ENCODE measurements at regions not wholly inside any gene's neighbourhood (a gene's known extent, or its start where the extent isn't known, plus 50 kb on each side); places are given as distances from the start of the nearest gene placed in this dataset.
A peak's percentile ranks its signal among the peaks of the same experiment; 100 is the strongest.
"Not testable (repeated sequence)": the region's sequence is repeated elsewhere in the genome, so short reads cannot be mapped to it uniquely, and the experiment has no call there.

DNA sequence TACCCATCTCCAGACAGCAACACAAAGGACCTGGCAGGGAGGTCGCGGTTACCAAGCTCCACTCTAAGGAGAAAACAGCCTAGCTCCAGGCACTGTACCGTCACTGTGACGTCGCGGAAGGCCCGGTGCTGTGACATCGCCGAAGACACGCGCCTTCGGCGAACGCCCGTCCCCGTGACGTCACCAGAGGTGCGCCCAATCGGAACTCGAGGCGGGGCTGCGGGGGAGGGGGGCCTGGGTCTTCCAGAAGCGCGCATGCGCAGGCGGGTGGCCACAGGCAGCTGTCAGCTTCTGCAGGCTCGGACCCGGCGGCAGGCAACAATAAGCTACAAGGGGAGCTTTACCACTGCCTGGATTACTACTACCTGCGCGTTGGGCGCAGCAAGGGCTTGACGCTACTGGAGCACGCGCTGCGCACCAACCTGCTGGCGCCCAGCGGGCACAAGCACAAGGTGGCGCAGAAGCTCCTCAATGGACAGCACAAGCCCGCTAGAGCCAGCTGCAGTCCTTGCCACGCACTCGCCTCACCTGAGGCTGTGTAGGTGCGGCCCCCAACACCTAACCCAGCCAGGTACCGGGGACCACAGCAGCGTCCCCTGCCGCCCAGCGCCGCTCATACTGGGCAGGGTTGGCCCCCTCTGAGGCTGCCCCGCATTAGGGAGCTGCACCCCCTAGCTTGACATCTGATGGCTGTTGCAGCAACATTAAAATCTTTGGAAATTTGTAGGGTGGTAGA is 208.4 kb downstream of the TPST1 start:
- DNase-seq (ENCODE audit: low read depth in 2 of 2): peak; percentile 75 to 79

DNA sequence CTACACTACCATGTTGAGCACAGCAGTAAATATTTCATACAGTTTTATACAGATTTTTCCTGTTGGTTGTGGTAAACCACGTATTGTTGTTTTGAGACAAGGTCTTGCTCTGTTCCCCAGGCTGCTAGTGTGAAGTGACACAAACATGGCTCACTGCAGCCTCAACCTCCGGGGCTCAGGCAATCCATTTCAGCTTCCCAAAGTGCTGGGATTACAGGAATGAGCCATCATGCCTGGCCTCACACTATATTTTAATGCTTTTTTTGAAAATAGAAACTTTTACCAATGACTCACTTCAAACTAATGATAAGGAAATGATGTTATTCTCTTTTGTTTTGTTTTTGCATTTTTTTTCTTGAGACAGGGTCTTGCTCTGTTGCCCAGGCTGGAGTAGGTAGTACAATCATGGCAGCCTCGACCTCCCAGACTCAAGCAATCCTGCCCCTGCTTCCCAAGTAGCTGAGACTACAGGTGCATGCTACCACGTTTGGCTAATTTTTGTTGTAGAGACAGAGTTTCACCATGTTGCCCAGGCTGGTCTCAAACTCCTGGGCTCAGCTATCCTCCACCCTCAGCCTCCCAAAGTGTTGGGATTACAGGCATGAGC is 210.6 kb downstream of the TPST1 start:
- no peak for DNase-seq (ENCODE audit: low read depth in 2 of 2)

DNA sequence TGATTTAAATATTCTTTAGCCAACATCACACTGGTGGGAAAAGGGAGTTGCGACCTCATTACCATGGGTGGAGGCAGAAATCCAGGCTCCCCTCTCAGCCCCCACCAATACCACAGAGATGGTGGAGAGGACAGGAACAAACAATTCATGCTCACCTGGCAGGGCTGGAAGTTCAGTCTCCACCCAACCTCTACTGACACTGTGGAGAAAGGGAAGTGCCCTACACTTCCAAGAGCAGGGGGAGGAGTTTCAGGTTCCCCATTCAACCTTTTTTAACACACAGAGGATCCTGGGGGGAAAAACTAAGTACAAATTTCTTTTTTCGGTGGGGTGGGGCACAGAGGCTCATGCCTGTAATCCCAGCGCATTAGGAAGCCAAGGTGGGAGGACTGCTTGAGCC is 210.1 kb upstream of the KCTD7 start:
- DNase-seq (ENCODE audit: low read depth in 2 of 2): no peak

DNA sequence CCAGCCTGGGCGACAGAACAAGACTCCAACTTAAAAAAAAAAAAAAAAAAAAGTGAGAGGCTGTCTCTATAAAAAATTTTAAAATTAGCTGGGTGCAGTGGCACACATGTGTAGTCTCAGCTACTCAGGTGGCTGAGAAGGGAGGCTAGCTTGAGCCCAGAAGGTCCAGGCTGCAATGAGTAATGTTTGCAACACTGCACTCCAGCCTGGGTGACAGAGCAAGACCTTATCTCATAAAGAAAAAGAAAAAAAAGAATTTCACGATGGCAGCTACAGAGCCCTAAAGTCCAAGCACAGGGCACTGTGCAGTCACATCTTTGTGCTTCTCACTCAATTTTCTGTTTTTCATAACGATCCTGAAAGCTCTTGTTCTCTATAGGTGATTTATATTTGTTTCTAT is 209.5 kb upstream of the KCTD7 start:
- DNase-seq (ENCODE audit: low read depth in 2 of 2): no peak

DNA sequence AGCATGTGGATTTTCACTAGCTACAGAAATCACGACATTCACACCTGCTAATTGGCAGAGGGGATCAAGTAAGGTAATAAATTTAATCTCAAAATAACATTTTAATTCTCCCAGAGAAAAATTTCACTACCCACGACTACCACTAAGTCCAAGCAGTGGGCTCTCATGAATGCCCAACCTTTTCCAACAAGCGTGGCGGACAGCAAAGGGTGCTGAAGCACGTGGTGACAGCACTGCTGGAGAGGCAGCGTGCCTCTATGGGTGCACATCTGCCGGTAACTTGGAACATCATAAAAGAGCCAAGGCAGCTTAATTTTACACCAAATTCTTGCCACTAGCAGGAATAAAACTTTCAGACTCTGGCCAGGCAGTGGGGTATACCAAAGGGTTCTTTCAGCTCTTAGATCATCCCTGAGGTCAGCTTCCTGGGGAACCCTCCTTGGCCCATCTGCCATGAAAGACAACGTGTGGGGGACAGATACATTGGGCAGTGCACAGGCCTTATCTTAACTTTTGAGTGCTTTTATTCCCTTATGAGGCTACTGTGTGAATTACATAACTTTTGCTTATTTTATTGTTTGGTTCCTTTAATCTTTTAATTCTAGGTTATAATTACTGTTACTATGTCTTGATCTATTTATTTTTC is 206.7 kb upstream of the KCTD7 start:
- DNase-seq (ENCODE audit: low read depth in 2 of 2): no peak

DNA sequence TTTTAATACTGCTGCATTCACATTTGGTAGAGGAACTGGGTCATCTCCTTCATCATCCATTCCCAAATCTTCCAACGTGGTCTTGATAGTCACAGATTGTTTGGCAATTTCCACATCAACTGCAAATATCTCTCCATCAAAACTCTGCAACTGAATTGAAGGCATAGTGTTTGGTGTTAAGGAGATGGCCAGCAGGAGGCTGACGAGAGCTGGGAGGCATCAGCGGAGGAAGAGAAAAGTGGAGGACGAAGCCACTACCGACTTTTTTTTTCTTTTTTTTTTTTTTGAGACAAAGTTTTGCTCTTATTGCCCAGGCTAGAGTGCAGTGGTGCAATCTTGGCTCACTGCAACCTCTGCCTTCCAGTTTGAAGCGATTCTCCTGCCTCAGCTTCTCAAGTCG is 205.0 kb upstream of the KCTD7 start:
- DNase-seq (ENCODE audit: low read depth in 2 of 2): no peak

DNA sequence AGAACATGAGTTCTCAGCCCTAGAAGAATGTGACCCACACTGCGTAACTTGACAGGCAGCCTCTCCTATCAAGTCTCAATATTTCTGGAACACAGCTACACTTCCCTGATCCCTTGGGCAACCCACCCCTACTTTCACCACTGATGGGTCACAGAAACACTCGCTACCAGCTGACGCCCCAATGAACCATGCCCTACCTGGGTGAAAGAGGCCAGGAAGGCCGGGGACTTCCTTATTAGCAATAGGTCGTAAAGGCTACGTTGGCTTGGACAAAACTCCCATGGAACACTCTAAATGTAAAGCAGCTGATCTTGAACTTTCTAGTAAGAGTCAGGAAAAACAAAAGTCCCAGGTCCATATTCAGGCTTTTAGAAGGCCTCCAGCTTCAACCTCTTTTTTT is 202.3 kb upstream of the KCTD7 start:
- DNase-seq (ENCODE audit: low read depth in 2 of 2): no peak

DNA sequence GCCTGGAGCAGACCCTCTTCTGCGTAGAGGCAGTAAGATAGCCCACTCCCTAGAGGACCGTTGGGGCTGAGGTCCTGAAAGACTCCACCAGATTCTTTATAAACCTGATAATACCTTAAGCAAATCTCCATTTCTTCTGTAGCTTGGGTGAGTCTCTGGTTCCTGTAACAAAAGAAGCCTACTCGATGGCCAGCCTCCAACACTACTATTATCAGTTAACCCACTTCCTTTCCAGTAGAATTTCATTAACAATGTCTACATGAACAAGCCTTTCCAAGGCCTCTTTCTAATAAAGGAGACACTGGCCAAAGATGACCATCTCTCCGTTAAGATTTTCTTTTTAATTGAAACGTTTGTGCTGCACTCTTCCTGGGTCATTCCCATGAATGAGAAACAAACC is 201.7 kb upstream of the KCTD7 start:
- DNase-seq (ENCODE audit: low read depth in 2 of 2): no peak

DNA sequence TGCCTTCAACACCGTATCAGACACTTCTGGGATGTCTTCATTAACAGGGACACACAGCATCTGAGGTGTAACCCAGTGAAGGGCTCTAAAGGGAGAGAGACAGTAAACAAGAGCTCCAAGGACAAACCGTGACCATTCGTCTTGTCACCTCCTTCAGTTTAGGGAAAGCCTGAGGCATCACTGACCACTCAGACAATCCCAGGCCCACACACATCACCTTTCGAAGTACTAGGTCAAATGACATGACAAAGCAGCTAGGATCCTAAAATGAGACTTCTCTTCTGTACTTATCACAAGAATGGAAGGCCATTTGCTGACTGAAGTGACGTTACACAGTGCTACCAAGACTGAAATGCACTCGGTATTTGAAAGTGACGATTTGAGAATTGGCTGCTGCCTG is 200.7 kb upstream of the KCTD7 start:
- DNase-seq (ENCODE audit: low read depth in 2 of 2): no peak

DNA sequence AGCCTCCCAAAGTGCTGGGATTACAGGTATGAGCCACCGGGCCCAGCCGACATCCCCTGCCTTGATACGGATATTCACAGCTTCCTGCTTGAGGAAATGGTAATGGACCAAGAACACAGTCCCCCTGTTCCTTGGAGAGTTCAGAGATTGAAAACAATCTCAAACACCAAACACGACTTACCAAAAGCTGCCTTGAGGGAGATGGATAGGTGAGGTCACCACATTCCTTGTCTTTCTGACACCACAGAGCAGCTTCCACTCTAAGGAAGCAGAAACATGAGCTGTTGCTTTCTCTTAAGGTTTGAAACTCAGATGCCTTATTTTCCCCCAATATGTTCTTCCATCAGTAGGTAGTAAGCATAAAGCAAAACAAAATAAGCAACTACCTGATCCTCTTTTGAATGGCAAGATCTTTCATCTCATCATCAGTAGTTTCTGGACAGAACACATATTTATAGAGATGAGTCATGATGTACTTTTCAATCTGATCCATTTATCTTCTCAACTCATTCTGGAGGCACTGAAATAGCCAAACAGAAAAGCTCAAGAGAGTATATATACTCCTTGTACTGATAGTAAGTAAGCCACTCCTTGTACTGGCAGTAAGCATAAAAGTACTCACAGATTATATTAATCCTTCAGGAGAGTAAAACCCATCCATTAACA is 199.1 kb upstream of the KCTD7 start:
- no peak for DNase-seq (ENCODE audit: low read depth in 2 of 2)

DNA sequence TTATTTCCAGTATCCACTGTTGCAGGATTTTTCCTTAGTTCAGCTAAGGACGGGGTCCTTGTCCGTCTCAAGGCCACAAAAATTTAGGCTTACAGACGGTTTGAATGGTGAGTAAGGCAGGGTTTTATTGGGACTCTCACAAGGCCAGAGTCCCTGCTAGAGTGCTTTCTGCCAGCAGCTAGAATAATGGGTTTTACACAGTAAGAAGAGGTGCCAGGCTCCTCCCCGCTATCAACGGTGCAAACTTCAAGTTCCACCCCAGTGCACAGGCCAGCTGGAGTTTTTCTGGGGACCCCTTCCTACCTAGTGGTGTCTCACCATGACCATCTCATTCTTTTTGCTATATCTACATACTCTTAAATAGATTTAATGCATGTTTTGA is 198.5 kb upstream of the KCTD7 start:
- no peak for DNase-seq (ENCODE audit: low read depth in 2 of 2)

DNA sequence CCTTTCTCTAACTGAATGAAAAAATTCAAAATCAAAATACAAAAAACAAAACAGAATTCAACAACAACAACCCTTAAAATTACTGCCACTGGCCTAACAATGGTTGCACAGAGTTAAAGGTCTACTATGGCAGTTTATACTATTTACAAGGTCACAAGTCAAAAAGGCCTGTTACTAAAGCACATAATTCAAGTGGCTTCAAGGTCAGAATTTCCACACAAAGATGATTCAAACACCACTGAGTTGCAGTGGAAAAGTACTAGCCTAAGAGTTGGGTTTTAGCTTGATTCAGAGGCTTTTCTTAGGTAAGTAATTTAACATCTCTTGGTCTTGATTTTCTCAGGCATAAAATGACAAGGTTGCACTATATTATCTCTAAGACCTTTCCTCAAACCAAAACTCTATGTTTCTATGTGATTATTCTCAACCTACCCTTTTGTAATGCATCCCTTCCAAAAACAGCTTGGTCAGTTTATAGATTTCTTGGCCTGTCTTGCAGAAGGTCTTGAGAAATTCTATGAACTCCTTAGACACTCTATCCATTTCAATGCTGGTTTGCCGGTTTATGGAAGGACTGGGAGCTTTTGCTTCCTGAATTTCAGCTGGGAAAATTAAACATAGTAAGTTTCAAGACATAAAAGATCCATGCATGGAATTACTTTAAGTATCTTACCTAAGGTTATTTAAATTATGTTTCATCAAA is 189.8 kb upstream of the KCTD7 start:
- not testable (repeated sequence) for DNase-seq (ENCODE audit: low read depth in 2 of 2)

DNA sequence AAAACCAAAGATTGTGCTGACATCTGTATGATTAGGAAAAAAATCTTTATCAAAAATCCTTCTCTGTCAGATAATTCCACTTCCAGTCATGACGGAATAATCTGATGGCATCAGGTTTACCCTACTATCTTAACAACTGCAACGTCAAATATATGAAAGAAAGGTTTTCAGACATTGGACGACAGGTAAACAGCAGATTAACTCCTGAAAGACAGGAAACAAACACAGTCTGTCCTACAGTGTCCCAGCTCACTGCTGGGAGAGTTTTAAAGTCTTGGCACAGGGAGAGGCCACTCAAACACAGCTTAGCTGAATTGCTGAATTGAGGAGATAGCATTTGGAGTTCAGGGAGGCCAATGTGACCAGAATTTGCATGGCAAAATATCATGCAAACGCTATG is 186.3 kb upstream of the KCTD7 start:
- no peak for DNase-seq (ENCODE audit: low read depth in 2 of 2)

DNA sequence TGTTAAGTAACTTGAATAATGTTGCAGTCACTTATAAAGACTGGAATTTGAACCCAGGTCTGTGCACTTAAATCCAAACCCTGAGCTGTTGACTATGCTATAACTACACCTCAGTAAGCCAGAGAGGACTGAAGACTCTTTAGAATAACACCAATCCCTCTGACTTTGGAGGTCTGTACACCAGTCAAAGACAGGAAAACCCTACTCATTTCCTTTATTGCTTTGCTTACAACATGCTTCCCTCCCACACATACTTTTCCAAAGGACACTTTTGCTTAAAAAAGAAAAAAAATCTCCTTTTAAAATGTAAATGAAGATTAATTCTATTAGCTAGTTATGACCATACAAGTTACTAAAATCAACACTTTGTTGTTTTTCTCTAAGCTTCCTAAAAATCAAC is 184.7 kb upstream of the KCTD7 start:
- DNase-seq (ENCODE audit: low read depth in 2 of 2): no peak

DNA sequence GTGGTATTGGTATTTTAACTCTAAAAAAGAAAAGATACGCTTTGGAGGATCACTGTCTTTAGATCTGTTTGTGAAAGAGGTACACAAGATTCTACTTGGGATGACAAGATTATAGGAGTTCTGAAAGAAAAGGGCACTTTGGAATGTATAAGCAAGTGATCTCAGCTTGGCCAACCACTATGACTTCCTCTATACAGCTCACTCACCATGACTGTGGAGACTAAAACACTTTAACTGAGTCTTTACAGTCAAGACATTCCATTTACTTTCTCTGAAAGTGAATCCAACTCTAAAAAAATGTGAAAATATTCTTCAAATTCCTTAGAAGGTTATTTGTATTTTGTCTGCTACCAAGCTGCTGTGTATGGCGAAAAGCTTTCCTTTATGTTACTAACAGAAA is 181.7 kb upstream of the KCTD7 start:
- DNase-seq (ENCODE audit: low read depth in 2 of 2): not testable (repeated sequence)

DNA sequence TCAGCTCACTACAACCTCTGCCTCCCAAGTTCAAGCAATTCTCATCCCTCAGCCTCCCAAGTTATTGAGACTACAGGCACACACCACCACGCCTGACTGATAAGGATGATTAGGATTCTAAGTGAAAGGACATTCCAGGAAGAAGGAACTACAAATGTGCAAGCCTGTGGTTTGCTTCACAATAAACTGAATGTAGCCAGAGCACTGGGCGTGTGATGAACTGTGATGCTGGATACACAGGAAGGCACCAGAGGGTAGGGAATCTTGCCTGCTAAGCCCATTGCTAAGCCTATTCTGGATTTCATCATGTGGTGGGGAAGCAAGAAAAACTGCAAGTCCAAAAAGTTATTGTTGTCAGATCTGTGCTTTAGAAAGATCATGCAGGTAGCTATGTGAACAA is 177.9 kb upstream of the KCTD7 start:
- not testable (repeated sequence) for DNase-seq (ENCODE audit: low read depth in 2 of 2)

DNA sequence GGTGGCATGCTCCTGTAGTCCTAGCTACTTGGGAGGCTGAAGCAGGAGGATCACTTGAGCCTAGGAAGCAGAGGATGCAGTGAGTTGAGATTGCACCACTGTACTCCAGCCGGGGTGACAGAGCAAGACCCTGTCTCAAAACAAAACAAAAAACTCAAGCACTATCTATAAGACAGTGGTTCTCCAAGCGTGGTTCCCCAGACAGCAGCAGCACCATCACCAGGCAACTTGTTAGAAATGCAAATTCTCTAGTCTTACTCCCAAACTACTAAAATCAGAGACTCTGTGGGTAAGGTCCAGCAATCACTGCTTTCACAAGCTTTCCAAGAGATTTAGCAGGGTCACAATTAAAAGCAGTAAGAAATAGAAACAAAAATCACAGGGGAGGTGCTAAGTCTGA is 177.0 kb upstream of the KCTD7 start:
- DNase-seq (ENCODE audit: low read depth in 2 of 2): not testable (repeated sequence)

DNA sequence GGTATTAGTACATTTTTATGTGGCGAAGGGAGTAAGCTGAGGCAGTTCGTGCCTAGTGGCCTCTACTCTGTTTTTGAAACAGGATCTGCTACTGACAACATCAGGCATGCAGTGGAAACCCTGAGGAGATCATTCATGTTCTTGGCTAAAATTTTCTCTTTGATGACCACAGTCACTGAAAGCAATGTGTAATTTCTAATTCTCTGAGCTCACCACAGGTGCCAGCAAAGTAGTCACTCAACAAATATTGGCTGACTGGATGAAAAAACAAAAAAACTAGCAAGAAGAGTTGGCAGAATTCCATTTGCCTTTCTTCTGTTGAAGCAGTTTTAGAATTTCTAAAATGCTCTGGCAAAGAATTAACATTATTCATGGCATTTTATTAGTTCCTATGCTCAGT is 176.5 kb upstream of the KCTD7 start:
- DNase-seq (ENCODE audit: low read depth in 2 of 2): no peak

DNA sequence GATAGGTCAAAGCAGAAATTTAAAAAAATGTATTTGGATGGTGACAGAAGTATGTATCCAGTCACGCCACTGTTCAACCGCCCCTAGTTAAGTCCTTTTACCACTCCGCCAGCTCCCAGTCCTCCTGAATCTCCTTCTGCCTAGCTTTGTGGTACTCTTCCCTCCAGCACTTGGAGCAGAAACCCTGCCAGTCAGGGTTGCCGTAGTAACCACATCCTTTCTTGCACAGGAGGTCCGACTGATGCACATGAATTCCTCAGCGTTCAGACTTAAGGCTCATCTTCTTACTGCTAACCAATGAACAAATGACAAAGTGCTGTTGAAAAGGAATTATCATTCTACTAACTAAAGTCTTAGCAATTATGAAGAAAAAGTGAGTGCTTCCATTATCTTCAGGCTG is 175.3 kb upstream of the KCTD7 start:
- no peak for DNase-seq (ENCODE audit: low read depth in 2 of 2)

DNA sequence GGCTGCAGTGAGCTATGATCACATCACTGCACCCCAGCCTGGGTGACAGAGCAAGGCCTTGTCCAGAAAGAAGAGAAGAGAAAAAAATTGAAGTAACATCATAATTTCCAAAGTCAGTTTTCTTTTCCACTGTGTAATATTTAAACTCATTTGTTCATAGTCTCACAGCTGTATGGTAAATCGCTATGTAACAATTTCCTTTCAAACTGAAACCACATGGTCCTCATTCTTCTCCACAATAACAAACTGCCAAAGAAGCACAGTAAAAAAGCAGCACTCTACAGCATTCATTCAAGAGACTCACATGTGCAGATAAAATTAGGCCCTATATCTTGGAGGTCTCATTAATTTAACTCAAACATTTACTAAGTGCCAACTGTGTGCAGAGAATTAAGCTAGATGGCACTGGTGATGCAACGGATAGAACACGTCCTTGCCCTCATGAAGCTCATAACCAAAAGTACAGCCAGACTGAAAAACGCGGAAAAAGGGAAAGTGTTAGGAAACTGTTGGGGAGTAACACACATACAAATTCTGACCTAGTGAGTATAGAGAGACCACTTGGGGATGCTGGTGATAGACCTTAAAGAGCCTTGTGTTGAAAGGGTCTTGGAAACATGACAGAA is 174.0 kb upstream of the KCTD7 start:
- DNase-seq (ENCODE audit: low read depth in 2 of 2): no peak

DNA sequence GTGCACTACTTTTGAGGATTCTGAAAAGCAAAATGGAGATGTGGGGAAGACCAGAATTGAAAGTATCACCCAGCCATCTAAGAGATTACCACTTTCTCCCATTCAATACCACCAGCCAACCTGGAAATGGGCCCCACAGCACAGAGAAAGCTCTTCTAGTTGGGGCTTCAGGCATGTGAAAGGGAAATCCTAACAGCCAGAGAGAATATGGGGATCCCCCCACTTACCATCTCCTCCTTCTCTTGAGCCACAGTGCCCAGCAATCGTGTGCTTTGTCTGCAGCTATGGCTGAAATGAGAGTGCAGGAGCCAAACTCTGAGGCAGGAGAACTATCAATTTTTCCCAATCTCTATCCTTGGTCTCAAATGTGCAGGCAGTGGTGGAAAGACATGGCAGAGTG is 173.2 kb upstream of the KCTD7 start:
- DNase-seq (ENCODE audit: low read depth in 2 of 2): not testable (repeated sequence)

DNA sequence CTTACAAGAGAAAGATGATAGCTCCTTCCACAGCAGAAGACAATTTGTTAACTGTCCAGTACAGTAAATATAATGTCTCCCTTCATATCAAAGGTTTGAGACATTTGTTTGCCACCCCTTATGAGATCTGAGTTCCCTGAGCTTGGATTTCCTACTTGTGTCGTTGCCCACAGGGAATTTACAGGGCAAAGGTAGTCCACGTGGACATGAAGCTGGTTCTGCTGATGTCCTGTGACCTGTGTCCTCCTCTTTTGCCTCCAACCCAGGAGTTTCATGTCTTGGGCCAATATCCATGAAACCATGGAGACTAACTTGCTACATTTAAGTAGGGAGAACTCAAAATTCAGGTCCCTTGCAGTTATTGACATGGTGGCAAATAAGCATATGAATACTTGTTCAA is 172.2 kb upstream of the KCTD7 start:
- DNase-seq (ENCODE audit: low read depth in 2 of 2): not testable (repeated sequence)

Data from stimulated activated CD4-positive, alpha-beta T cell treated with anti-CD3 and anti-CD28 coated beads, Interleukin-1b, Interleukin-23, amount 100 ng/mL, for 4 hours (primary cell).